RCC 7860 (cell line): ENCODE measurements at regions not wholly inside any gene's neighbourhood (a gene's known extent, or its start where the extent isn't known, plus 50 kb on each side); places are given as distances from the start of the nearest gene placed in this dataset.
"Not testable (repeated sequence)": the region's sequence is repeated elsewhere in the genome, so short reads cannot be mapped to it uniquely, and the experiment has no call there.

Experiments
- DNase-seq: peaks from one replicate; pipeline ENCODE4 v3.0.0-alpha.2; 2015; ENCODE audit warnings: low spot score
- FAIRE-seq: peaks from 2 replicates; lab custom pipeline; 2012; peaks lifted over from hg19 to GRCh38; lab: Jason Lieb, UNC

GRCh38 chr3:176147251-176147650 lies 1050.0 kb downstream of the TBL1XR1 start:
- no peak for DNase-seq
- FAIRE-seq = no peak

DNA sequence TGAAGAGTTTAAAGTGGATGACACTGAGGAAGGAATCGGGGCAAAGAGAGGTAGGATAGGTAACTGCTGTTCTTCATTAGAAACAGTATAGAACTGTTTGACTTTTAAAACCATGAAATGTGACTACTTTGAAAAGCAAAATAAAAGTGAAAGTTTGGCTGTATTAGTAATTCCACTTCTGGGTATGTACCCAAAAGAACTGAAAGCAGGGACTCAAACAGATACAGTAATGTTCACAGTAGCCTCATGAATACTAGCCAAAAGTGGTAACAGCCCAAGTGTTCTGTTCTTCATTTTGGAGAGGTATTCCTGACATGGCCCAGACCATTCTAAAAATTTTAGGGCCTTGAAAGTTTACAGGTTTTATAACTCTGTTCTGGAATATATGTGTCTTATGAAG lies 1055.4 kb downstream of the TBL1XR1 start:
- FAIRE-seq (no peak), DNase-seq (no peak)

DNA sequence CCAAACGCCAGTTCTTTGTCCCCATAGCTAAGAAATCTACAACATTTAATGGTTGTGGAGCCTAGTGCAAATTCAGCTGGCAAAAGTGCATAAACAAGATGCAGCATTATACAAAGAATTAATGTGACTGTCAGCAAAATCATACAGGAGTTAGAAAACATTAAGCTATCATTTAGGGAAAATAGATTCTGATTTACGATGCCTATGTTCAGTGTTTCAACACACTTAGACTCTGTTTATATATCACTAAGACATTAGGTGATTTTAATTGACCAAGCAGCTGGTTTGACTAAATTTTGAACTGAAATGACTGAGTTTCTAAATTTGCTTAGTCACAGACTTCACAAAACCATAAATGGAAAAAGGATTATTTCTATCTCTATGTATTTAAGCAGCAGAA lies 1076.8 kb downstream of the TBL1XR1 start:
- FAIRE-seq = no peak

DNA sequence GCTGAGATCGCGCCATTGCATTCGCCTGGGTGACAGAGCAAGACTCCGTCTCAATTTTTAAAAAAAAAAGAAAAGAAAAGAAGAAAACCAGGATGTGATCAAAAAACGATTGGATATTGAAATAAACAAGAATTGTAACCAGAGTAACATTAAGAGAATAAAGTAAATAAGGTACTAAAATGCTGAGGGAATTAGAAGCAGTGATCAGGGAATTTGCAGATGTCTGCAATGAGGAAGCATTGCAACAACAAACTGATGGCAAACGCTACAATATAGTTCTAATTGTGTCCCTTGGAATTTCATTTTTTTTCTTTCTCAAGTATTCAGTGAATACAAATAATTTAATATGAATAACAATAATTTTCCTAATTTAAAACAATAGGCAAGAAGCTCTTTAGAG lies 1077.5 kb downstream of the TBL1XR1 start:
- DNase-seq (no peak), FAIRE-seq (no peak)

More for the DNA sequence above, 1076.8 kb downstream of the TBL1XR1 start:
- DNase-seq = no peak

DNA sequence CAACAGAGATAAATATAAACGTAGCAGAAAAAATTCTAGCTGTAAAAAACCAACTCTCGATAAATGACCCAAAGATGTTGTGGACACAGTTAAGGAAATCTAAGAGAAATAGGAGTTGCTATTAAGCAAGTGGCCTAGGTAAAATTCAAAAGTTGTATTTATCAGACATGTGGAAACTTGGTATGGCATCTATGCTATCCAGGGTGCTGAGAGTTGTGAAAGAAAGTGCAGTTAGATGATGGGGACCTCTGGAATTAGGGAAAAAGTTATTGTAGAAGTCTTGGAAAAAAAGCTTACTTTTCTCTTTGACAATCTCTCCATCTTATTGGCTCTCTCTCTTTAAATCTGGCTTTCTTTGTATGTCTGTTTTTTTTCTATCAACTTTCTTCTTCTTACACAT lies 1090.9 kb downstream of the TBL1XR1 start:
- FAIRE-seq (no peak), DNase-seq (no peak)

DNA sequence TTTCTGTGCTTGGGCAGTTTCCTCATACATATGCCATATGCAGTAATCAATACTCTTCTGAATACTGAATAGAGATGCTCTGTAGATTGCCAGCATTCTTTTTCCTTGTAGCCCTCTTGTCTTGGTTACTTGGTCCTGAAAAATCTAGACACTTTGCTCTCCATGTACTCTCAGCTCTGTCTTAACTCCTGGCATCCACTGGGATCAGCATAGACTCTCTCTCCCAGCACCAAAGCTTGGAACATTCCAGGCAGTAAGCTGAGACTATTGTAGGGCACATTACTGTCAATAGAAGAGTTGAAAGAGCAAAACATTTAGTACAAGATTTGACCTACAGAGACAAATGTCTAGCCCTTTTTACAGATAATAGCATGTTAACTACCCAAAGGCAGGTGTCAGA lies 1100.3 kb downstream of the TBL1XR1 start:
- no peak for FAIRE-seq
- no peak for DNase-seq

DNA sequence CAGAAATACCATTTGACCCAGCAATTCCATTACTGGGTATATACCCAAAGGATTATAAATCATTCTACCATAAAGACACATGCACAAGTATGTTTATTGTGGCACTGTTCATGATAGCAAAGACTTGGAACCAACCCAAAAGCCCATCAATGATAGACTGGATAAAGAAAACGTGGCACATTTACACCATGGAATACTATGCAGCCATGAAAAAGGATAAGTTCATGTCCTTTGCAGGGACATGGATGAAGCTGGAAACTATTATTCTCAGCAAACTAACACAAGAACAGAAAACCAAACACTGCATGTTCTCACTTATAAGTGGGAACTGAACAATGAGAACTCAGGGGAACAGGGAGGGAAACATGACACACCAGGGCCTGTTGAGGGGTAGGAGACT lies 1103.4 kb downstream of the TBL1XR1 start:
- DNase-seq, FAIRE-seq: not testable (repeated sequence)

DNA sequence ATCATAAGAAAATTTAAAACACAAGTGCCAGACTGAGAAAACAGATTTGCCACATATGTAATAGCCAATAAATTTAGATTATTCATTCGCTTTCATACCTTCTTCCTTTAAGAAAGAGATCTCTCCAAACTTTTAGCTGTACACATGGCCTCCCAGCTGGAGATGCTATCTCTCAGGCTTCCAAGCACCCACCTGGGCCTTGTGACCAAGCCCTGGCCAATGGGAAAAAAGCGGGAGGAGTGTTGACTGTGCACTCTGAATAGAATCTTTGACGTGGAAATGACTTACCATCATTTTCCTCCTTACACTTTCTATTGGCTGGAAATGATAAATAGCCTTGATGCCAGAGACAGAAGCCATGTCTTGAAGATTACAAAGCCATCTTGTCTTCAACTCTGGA lies 1106.6 kb downstream of the TBL1XR1 start:
- no peak for DNase-seq
- no peak for FAIRE-seq

DNA sequence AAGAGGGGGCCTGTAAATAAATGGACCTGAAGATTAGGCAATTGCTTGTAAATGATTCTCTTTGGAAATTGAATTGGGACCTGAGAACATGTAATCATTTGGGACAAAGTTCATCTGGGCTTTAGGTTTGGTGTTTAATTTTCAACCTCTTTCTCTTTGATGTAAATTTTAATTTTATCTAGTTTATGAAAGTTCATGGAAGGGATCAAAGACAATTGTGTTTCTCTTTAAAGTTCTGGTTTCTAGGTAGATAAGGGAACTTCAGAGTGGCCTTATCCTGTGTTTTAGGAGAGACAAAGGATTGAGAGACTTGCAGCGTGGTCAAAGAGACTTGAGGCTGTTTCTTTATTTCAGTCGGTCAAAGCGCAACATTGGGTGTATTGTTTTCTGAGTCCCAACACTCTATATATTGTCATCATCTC lies 1108.3 kb downstream of the TBL1XR1 start:
- no peak for FAIRE-seq

DNA sequence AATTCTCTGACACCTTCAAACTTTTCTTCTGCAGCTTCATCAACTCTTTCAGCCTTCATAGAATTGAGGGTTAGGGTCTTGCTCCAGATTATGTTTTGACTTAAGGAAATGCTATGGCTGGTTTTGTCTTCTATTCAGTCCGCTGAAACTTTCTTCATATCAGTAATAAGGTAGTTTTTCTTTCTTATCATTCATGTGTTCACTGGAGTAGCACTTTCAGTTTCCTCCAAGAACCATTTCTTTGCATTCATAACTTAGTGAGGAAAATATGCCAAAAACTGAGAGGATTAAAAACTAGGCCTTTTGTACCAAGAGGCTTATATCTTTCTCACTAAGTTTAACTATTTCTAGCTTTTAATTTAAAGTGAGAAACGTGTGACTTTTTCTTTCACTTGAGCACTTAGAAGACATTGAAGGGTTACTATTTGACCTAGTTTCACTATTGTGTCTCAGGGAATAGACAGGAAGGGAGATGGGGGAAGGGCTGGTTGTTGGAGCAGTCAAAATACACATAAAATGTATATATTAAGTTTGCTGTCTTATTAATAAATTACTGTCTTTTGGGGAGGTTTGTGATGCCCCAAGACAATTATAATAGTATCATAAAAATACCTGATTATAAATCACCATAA lies 1110.1 kb downstream of the TBL1XR1 start:
- no peak for DNase-seq
- no peak for FAIRE-seq

More for the DNA sequence above, 1108.3 kb downstream of the TBL1XR1 start:
- DNase-seq = no peak

- FAIRE-seq = no peak
These were observed 1117.5 kb downstream of the TBL1XR1 start for GRCh38 chr3:176079785-176080184.

DNA sequence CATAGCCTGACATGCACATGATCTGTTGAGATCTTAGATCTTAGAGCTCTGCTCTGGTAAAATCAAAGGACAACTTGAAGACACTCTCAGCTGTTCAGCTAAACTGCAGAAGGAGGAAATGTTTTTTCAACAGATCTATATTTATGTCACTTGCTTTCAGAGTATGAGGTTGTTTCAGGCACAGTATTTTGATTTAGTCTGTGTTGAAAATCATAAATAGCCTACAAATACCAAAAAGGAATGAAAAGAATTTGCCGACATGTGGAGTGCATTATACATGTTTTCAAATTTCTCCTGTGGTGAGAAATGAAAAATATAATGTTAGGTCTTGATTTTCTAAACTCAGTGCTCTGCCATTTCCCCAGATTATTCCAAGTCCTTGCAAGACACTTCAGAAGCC lies 1118.4 kb downstream of the TBL1XR1 start:
- DNase-seq (no peak), FAIRE-seq (no peak)

More at GRCh38 chr3:176079785-176080184, 1117.5 kb downstream of the TBL1XR1 start:
- no peak for DNase-seq

- FAIRE-seq (no peak), DNase-seq (no peak)
These were observed 1121.8 kb downstream of the TBL1XR1 start for GRCh38 chr3:176075491-176075890.

DNA sequence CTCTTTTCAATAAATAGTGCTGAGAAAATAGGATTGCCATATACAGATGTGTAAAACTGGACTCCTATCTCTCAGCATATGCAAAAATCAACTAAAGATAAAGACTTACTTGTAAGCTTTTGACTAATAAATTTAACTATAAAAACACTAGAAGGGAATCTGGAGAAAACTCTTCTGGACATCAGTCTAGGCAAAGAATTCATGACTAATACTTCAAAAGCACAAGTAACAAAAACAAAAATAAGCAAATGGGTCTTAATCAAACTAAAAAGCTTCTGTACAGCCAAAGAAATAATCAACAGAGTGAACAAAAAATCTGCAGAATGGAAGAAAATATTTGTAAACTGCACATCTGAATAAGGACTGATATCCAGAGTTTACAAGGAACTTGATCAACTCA lies 1122.2 kb downstream of the TBL1XR1 start:
- FAIRE-seq (no peak), DNase-seq (no peak)

DNA sequence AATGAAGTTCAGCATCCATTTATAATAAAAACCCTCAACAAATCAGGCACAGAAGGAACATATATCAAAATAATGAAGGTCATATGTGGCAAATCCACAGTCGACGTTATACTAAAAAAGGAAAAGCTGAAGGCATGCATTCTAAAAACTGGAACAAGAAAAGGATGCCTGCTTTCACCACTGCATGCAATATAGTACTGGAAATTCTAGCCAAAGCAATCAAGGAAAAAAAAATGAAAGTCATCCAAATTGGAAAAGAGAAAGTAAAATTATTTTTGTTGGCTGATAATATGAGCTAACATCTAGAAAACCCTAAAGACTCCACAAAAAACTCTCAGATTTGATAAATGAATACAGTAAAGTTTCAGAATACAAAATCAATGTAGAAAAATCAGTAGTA lies 1123.2 kb downstream of the TBL1XR1 start:
- DNase-seq = no peak

GRCh38 chr3:176071943-176072342 lies 1125.3 kb downstream of the TBL1XR1 start:
- DNase-seq (no peak), FAIRE-seq (no peak)

More for the DNA sequence above, 1123.2 kb downstream of the TBL1XR1 start:
- FAIRE-seq = no peak

DNA sequence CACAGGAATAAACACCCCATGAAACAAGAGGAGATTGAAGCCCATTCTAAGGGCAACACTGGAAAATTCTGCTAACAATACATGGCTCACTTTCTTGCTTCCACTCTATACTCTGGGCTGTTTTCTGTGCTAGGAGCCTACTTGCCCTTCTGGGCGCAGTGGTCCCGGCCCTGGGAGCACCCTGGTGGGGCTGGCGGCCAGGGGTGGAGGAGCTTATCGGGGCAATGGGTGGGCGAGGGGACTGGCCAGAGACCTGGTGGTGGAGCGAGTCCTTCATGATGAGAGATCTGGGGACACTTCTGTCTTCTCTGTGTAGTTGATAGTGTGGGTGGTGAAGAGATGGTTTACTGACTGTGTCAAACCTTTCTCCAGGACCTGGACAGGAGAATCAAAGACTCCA lies 1128.5 kb downstream of the TBL1XR1 start:
- FAIRE-seq (no peak), DNase-seq (no peak)

DNA sequence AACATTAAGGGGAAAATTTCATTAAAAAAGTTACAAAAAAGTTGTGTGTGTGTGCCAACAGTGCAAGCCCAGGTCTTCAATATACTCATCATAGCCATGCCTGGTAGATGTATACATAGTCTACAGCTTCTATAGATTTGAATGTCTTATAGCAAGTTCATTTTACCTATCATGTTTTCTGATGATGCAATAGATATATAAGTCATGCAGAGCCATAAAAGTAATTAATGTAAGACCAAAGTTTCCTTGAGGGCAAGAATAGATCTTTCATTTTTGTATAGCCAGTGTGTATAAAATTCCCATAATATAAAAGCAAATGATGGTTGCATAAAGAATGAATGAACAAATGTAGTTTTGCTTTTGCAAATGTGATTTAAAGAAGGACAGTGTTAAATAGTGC lies 1138.4 kb downstream of the TBL1XR1 start:
- DNase-seq = no peak
- FAIRE-seq = no peak

DNA sequence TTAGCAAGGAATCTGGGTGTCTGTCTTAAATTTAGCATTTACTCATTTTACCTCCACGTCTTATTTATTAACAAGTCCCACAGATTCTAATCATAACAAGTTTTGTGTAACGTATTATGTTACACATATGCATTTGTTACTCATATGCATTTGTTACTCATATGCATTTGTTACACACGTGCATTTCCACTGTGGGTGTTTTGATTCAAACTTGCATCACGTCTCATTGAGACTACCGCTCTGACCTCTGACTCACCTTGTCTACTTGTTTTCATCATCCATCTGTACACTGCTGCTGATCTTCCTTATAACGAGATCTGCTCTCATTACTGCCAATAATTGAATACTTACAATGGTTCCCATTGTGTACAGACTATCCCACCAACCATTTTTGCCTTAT lies 1141.4 kb downstream of the TBL1XR1 start:
- no peak for FAIRE-seq

DNA sequence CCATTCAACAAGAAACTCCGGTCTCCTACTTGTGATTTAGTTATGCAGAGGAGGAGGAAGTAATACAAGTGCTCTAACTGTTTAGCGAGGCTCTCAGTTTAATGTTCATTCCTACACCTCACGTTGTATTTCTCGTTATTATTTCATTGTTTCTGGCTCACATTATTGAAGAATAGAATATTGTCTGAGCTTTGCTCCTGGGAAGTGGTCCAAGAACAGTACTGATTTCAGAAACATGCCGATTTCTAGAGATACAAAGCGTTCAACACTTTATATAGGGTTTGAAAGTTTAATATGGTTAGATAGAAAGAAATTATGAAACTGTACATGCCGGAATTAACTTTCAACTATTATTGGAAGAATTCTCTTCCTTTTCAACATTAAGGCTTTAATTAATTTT lies 1145.5 kb downstream of the TBL1XR1 start:
- FAIRE-seq (no peak), DNase-seq (no peak)

More for the DNA sequence above, 1141.4 kb downstream of the TBL1XR1 start:
- no peak for DNase-seq

DNA sequence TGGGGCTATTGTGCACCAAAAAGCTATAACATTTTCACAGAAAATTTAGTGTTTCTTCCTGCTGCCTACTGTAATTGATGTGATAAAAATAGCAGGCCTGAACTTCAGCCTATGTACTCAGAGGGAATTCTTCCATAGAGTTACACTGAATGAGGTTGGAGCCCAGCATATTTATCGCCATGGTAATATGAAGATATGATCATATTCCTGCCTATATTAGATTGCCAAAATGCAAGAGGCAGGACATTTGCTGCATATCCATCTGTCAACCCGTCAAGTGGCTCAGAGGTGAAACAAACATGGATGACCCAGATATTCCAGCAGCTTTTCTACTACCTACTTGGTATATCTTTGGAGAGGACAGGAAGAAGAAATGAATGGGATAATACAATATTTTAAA lies 1150.6 kb downstream of the TBL1XR1 start:
- no peak for DNase-seq

DNA sequence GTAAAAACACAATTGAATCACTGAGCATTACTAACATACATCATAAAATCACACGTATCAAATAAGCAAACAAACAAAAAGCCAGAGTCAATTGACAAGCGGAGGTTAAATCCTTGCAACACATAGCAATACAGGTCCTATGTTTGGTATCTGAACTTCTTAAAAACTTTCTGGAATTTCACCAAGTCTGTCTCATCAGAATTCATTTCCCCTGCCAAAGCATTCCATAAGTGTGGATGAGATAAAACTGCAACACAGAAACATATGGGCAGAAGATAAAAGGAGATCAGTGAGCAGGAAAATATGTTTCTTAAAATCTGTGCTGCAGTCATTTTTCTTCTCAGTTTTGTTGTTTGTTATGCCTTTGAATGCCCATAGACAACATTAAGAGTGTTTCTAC lies 1155.5 kb downstream of the TBL1XR1 start:
- FAIRE-seq = no peak
- no peak for DNase-seq

More for the DNA sequence above, 1150.6 kb downstream of the TBL1XR1 start:
- no peak for FAIRE-seq

DNA sequence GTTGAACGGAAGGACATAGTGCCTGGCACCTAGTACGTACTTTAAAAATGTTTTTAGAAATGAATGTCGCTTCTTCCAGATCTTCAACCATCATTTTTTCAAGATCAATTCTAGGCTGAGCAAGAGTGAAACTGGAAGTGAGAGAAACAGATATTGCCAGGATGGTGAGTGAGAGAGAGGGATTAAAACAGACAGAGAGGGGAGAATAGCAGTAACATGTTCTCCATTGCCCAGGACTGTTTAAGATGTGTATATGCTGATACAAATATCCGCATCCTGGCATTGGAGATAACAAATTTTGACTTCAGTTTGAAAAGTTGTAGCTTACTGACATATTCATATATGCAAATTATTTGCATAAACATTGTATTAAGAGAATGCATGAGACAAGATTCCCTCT lies 1156.1 kb downstream of the TBL1XR1 start:
- no peak for FAIRE-seq

More for the DNA sequence above, 1156.1 kb downstream of the TBL1XR1 start:
- DNase-seq = no peak
